Activated naive CD8-positive, alpha-beta T cell treated with anti-CD3 and anti-CD28 coated beads, Interleukin-2, amount 10 ng/mL, durations not matched to agents 7 days and 5 days (primary cell): ENCODE measurements at regions not wholly inside any gene's neighbourhood (a gene's known extent, or its start where the extent isn't known, plus 50 kb on each side); places are given as distances from the start of the nearest gene placed in this dataset.

Experiments
- ATAC-seq: fragments of 150-1000 bp; cut with Tn5 transposase; one replicate; pipeline ENCODE4 v1.10.0; 2021; ENCODE audit warnings: low read depth, moderate library complexity
- POLR2A ChIA-PET: fragments of 350-600 bp; sonication (Branson Sonifier 250); formaldehyde crosslinking; loops from one replicate; lab custom pipeline; 2021; ENCODE audit warnings: antibody characterized with exemption; lab: Charles Lee
- DNase-seq: peaks from one replicate; pipeline ENCODE4 v3.0.0; 2021
- H3K27ac Mint-ChIP-seq: one replicate; pipeline ENCODE4 v1.8.0; 2022; ENCODE audit warnings: mild to moderate bottlenecking, mixed read lengths
- H3K27me3 Mint-ChIP-seq: one replicate; pipeline ENCODE4 v1.8.0; 2022; ENCODE audit warnings: mild to moderate bottlenecking, moderate library complexity, mixed read lengths
- H3K36me3 Mint-ChIP-seq: one replicate; pipeline ENCODE4 v1.8.0; 2021; ENCODE audit warnings: mild to moderate bottlenecking, mixed read lengths
- H3K4me1 Mint-ChIP-seq: one replicate; pipeline ENCODE4 v1.8.0; 2021; ENCODE audit warnings: mixed read lengths
- H3K4me3 Mint-ChIP-seq: one replicate; pipeline ENCODE4 v1.8.0; 2022; ENCODE audit warnings: mild to moderate bottlenecking, moderate library complexity, mixed read lengths
- H3K9me3 Mint-ChIP-seq: one replicate; pipeline ENCODE4 v1.8.0; 2021; ENCODE audit warnings: mixed read lengths

DNA sequence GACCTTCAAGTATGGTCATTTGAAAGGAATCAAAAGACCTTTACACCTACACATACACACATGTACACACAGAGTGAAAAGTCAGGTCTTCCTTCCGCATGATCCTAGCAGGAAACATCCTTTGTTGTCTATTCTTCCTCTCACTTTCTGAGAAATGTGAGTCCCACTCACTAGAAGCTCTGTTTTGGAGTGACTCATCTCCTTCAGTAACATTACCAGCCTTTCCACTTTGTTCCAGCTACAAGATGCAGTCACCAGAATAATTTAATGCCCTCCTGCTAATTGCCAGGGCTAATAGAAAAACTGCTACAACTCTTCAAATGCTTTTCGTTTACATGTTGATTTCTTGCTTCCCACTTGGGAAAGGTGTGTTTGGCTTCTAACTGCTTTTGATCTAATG, 417.3 kb downstream of the RASEF start:
- no peaks in the 10 kb centered on the region for H3K4me1 Mint-ChIP-seq
- H3K27ac Mint-ChIP-seq, result no peak overlapping the region
- no peaks in the 10 kb centered on the region for H3K36me3 Mint-ChIP-seq
- POLR2A ChIA-PET, result no interaction called here
- H3K4me3 Mint-ChIP-seq, result no peak overlapping the region
- H3K27me3 Mint-ChIP-seq, result no peaks in the 10 kb centered on the region
- no peaks in the 10 kb centered on the region for H3K9me3 Mint-ChIP-seq
- no peak for ATAC-seq
- no peak for DNase-seq

DNA sequence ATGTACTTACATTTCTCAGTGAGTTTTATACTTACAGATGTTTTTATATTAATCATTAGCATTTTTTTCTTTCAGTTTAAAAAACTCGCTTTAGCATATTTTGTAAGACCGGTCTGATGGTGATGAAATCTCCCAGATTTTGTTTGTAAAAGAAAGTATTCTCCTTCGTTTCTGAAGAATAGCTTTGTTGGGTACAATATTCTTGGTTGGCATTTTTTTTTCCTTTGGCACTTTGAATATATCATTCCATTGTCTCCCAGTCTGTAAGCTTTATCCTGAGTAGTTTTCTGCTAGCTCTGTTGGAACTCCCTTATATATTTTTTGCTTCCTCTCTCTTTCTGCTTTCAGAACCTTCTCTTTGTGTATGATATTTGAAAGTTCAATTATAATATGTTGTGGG, 412.6 kb downstream of the RASEF start:
- H3K27me3 Mint-ChIP-seq, result no peaks in the 10 kb centered on the region
- no peaks in the 10 kb centered on the region for H3K36me3 Mint-ChIP-seq
- POLR2A ChIA-PET, result no interaction called here
- H3K27ac Mint-ChIP-seq, result no peak overlapping the region
- peaks cover 2% of the 10 kb centered on the region for H3K9me3 Mint-ChIP-seq
- no peak overlapping the region for H3K4me3 Mint-ChIP-seq
- DNase-seq, result no peak
- ATAC-seq, result no peak
- no peaks in the 10 kb centered on the region for H3K4me1 Mint-ChIP-seq

DNA sequence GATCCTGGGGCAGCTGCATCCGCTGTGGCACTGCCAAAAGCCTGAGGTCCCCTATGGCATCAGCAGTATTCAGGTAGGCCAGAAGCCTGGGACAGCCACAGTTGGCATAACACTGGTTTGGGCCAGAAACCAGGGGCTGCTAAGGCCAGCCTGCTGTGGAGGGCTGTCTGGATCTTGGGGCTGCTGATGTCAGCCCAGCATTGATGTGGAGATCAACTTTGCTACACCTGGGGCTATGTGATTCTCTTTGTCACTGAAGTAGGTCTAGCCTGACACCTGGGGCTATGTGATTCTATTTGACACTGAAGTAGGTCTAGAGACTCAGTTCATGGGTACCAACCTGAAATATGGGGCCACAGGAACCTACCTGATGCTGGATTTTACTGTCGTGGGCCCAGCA, 411.5 kb downstream of the RASEF start:
- no peaks in the 10 kb centered on the region for H3K36me3 Mint-ChIP-seq
- H3K4me1 Mint-ChIP-seq, result no peaks in the 10 kb centered on the region
- no peak for DNase-seq
- H3K9me3 Mint-ChIP-seq, result peaks cover 2% of the 10 kb centered on the region
- H3K27me3 Mint-ChIP-seq, result no peaks in the 10 kb centered on the region
- no peak for ATAC-seq
- no peak overlapping the region for H3K4me3 Mint-ChIP-seq
- no peak overlapping the region for H3K27ac Mint-ChIP-seq
- POLR2A ChIA-PET, result no interaction called here

DNA sequence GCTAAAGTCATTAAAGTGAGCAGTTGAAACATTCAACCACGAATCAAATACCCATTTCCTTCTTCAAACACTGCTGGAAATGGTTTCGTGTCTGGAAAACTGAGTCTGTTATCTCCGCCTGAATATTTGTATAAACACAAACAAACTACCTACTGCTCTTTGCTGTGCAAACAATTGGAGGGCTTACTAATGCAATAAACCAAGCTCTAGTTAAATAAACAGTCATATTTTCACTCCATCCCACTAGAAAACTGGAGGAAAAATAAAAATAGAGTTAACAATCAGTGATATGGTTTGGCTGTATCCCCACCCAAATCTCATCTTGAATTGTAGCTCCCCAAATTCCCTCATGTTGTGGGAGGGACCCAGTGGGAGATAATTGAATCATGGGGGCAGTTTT, 397.6 kb downstream of the RASEF start:
- ATAC-seq, result no peak
- no peaks in the 10 kb centered on the region for H3K4me1 Mint-ChIP-seq

DNA sequence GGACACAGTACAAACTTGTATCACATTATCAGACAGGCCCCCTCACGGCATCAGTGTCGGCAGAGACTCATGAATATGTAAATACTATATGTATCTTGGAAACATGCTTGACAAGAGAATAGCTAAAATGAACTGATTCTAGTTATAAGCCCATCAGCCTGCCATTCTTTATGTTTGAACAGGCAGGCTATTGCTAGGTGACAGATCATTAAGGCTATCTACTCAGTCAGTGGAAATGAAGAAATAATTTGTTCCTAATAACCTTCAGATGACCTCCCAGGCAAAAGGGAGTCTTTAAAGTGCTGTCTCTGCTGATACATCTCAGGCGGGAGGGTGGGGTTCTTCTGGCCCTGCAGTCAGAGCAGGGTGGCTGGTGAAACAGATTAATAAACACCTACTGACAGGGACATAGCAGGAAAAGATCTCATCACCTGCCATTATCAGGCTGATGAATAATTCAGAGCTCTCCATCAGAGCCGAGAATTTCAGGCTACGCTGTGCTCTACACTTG, 394.2 kb downstream of the RASEF start:
- ATAC-seq, result no peak
- no peak overlapping the region for H3K27ac Mint-ChIP-seq
- no peak for DNase-seq
- POLR2A ChIA-PET, result no interaction called here
- H3K9me3 Mint-ChIP-seq, result no peaks in the 10 kb centered on the region
- no peak overlapping the region for H3K4me3 Mint-ChIP-seq
- no peaks in the 10 kb centered on the region for H3K4me1 Mint-ChIP-seq
- H3K27me3 Mint-ChIP-seq, result no peaks in the 10 kb centered on the region
- no peaks in the 10 kb centered on the region for H3K36me3 Mint-ChIP-seq

More for the DNA sequence above, 397.6 kb downstream of the RASEF start:
- Mint-ChIP-seq H3K27me3 (no peaks in the 10 kb centered on the region), H3K36me3 (no peaks in the 10 kb centered on the region), H3K27ac (no peak overlapping the region), H3K9me3 (no peaks in the 10 kb centered on the region), H3K4me3 (no peak overlapping the region)
- POLR2A ChIA-PET, result no interaction called here
- DNase-seq, result no peak

DNA sequence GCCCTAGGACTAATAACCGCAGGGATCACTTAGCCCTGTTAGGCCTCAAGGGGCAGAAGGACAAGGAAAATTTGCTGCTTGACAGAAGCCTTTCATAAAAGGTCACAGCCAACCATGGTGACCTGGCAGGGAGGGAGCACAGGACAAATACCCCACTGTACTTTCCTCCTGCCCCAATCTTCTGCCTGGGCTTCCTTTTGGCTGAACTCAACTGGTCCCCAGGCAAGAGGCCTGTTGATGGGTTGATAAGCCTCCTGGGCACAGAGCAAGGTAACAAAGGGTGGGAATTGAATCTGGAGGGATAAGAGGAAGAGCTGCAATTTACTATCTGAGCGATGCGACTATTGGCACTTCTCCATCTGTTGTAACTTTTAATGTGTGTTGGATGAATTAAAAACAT, 392.9 kb downstream of the RASEF start:
- DNase-seq (no peak), ATAC-seq (no peak)
- Mint-ChIP-seq H3K27me3 (no peaks in the 10 kb centered on the region), H3K9me3 (no peaks in the 10 kb centered on the region), H3K36me3 (no peaks in the 10 kb centered on the region), H3K27ac (no peak overlapping the region), H3K4me1 (no peaks in the 10 kb centered on the region), H3K4me3 (no peak overlapping the region)
- POLR2A ChIA-PET, result no interaction called here

DNA sequence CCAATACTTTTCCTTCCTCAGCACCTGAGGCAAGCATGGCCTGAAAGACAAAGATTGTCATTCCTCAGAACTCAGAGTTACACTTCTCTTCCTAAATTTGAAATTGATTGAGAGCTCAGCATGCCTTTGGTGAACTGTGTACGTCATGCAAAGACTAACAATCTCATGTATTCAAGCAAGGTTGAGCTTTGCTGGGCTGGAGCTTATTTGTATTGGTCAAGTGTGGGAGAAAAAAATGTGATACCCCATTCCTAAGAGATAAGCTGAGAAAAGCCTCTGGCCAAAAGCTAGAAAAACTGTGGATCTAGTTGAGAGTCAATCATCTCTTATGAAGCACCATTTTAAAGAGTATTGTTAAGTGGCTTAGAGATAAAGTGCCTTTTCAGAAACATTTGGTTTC, 392.2 kb downstream of the RASEF start:
- POLR2A ChIA-PET, result no interaction called here
- H3K4me1 Mint-ChIP-seq, result no peaks in the 10 kb centered on the region
- H3K27ac Mint-ChIP-seq, result no peak overlapping the region
- H3K4me3 Mint-ChIP-seq, result no peak overlapping the region
- no peaks in the 10 kb centered on the region for H3K27me3 Mint-ChIP-seq
- DNase-seq, result no peak
- no peaks in the 10 kb centered on the region for H3K9me3 Mint-ChIP-seq
- H3K36me3 Mint-ChIP-seq, result no peaks in the 10 kb centered on the region
- ATAC-seq, result no peak

DNA sequence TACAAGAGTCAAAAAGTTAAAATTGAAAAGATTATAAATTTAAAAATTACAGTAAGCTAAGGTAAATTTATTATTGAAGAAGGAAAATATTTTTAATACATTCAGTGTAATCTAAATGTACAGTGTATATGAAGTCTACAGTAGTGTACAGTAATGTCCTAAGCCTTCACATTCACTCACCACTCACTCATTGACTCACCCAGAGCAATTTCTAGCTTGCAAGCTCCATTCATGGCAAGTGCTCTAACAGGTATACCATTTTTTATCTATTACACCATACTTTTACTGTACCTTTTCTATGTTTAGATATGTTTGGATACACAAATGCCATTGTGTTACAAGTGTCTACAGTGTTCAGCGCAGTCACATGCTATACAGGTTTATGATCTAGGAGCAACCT, 389.7 kb downstream of the RASEF start:
- ATAC-seq, result no peak
- no peak for DNase-seq
- Mint-ChIP-seq H3K9me3 (no peaks in the 10 kb centered on the region), H3K36me3 (no peaks in the 10 kb centered on the region), H3K4me3 (no peak overlapping the region), H3K27me3 (no peaks in the 10 kb centered on the region), H3K27ac (no peak overlapping the region), H3K4me1 (no peaks in the 10 kb centered on the region)
- POLR2A ChIA-PET, result no interaction called here

DNA sequence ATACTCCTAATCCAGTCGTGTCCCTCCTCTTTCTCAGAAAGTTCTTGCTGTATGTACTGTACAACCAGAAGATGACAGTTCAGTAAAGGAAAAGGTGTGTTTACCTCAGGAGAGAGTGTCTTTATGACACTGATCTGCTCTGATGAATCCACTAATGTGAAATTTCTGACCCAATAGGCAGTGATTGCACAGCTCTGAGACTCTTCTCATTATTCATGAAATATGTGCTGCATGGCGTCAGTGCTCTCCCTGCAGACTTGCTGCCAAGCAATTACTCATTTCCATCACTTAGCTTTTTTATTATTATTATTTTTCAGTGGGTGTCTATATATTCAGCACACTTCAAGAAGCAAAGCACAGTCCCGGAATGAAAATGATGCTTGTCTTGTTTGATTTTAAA, 389.0 kb downstream of the RASEF start:
- H3K27me3 Mint-ChIP-seq, result no peaks in the 10 kb centered on the region
- H3K9me3 Mint-ChIP-seq, result no peaks in the 10 kb centered on the region
- no peak overlapping the region for H3K4me3 Mint-ChIP-seq
- no peaks in the 10 kb centered on the region for H3K36me3 Mint-ChIP-seq
- POLR2A ChIA-PET, result no interaction called here
- DNase-seq, result no peak
- no peak for ATAC-seq
- H3K27ac Mint-ChIP-seq, result no peak overlapping the region
- no peaks in the 10 kb centered on the region for H3K4me1 Mint-ChIP-seq

DNA sequence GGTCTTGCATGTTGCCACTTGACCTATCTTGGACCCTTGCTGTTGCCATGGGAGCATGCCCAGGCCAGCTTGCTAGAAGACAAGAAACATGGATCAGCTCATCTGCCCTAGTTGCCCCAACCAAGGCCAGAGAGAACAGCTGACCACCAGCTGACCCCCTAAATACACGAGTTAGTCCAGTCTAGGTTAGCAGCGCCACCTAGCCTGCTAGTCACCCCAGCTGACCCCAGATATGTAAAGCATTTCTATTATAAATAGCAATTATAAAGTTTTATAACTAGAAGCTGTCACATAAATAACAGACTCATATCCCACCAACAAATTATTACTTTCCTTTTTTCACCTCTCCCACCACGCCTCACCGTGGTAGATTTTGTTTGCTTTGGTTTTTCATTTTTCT, 387.8 kb downstream of the RASEF start:
- POLR2A ChIA-PET, result no interaction called here
- no peaks in the 10 kb centered on the region for H3K27me3 Mint-ChIP-seq

DNA sequence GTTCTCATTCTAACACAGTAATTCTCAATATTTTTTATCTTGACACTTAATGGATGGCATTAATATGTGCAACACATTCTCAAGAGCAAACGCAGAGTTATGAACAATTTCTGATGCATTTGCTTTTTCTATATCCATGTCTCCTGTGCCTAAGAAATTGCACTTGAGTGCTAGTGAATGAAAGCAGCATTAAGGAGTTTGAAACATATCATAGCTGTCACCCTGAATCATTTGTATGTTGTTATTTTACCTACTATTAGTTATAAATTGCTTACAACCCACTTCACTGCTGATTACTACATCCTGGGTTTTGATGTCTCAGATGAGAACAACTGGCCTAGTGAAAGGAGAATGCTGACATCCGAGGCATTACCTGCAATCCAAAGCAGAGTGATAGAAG, 387.3 kb downstream of the RASEF start:
- H3K36me3 Mint-ChIP-seq, result no peaks in the 10 kb centered on the region
- ATAC-seq, result no peak

More for the DNA sequence above, 387.8 kb downstream of the RASEF start:
- no peaks in the 10 kb centered on the region for H3K36me3 Mint-ChIP-seq
- DNase-seq (no peak), ATAC-seq (no peak)
- no peak overlapping the region for H3K27ac Mint-ChIP-seq
- H3K9me3 Mint-ChIP-seq, result no peaks in the 10 kb centered on the region
- H3K4me1 Mint-ChIP-seq, result no peaks in the 10 kb centered on the region
- no peak overlapping the region for H3K4me3 Mint-ChIP-seq

DNA sequence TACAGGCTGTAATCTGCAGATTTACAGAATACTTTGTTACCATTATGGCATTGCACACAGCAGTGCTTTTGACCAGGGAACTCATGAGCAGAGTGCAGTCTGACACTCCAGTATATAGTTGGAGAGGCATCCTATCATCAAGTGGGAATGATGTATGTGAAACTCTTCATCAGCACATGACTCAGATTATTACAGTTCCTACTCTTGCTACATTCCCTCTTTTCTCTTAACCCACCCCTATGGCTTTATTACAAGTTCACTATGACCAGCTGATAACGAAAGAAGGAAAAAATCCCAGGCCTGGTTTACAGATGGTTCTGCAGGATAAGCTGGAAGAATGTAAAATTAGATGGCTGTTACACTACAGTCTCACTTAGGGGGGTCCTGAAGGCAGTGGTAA, 385.9 kb downstream of the RASEF start:
- DNase-seq (no peak), ATAC-seq (no peak)
- Mint-ChIP-seq H3K27me3 (no peaks in the 10 kb centered on the region), H3K9me3 (no peaks in the 10 kb centered on the region), H3K4me3 (no peak overlapping the region), H3K27ac (no peak overlapping the region), H3K36me3 (no peaks in the 10 kb centered on the region), H3K4me1 (no peaks in the 10 kb centered on the region)
- POLR2A ChIA-PET, result no interaction called here

More for the DNA sequence above, 387.3 kb downstream of the RASEF start:
- POLR2A ChIA-PET, result no interaction called here
- no peak for DNase-seq
- no peaks in the 10 kb centered on the region for H3K9me3 Mint-ChIP-seq
- no peaks in the 10 kb centered on the region for H3K4me1 Mint-ChIP-seq
- no peaks in the 10 kb centered on the region for H3K27me3 Mint-ChIP-seq
- H3K4me3 Mint-ChIP-seq, result no peak overlapping the region
- H3K27ac Mint-ChIP-seq, result no peak overlapping the region

DNA sequence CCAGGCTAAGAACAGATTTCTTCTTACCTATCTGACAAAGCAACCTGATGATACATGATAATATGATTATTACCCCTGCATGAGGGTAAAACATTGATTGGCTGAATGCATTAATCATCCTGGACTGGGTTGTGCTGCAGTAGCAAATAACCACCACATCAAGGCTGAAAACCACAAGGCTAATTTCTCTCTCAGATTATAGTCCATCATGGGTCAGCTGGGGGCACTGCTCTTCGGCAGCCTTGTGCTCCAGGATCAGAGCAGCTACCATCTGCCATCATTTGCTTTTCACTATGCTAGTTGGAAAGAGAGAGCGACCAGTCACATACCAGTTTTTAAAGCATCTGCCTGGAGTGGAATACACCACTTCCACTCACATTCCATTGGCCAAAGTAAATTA, 383.5 kb downstream of the RASEF start:
- Mint-ChIP-seq H3K27me3 (no peaks in the 10 kb centered on the region), H3K36me3 (no peaks in the 10 kb centered on the region)
- POLR2A ChIA-PET, result no interaction called here

DNA sequence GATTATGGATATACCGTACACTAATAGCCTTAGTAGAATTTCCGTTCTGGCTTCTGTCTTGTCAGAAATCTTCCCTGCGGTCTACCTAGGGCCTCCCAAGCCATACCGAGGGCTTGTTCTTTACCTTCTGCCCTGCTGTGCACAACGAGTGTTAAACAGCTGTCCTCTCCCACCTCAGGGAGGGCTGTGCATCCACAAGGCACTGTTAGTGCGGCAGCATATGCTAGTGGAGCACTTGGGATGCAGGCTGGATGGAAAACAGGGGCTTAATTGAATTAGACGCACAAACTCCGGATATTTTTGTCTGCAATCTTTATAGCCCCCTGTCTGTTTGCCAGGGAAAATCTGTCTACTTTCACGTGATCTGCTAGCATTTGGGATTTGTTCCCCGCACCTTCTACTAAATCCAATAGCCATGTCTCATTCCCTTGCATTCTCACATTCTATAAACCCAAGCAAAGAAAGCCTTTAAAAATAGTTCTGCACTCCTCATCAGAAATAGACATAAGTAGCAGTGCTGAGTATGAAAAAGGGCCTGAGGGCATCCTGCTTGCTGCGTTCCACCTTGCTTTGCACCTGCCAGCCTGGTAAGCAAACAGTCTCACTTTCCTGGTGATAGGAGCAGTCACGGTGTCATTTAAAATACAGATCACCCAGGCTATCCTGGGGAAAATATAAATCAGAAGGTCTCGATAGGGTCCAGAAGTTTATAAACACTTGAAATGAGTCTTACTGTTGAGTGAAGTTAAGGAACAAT, 382.6 kb downstream of the RASEF start:
- no peak overlapping the region for H3K4me3 Mint-ChIP-seq
- DNase-seq (no peak), ATAC-seq (no peak)
- no peak overlapping the region for H3K27ac Mint-ChIP-seq
- H3K9me3 Mint-ChIP-seq, result no peaks in the 10 kb centered on the region
- H3K4me1 Mint-ChIP-seq, result no peaks in the 10 kb centered on the region
- POLR2A ChIA-PET, result no interaction called here
- H3K36me3 Mint-ChIP-seq, result no peaks in the 10 kb centered on the region
- H3K27me3 Mint-ChIP-seq, result no peaks in the 10 kb centered on the region

More for the DNA sequence above, 383.5 kb downstream of the RASEF start:
- Mint-ChIP-seq H3K27ac (no peak overlapping the region), H3K9me3 (no peaks in the 10 kb centered on the region), H3K4me1 (no peaks in the 10 kb centered on the region), H3K4me3 (no peak overlapping the region)
- DNase-seq (no peak), ATAC-seq (no peak)
